Activated naive CD8-positive, alpha-beta T cell treated with anti-CD3 and anti-CD28 coated beads for 36 hours (primary cell): ENCODE measurements at regions not wholly inside any gene's neighbourhood (a gene's known extent, or its start where the extent isn't known, plus 50 kb on each side); places are given as distances from the start of the nearest gene placed in this dataset.

Experiments
- DNase-seq: peaks from one replicate; pipeline ENCODE4 v3.0.0; 2021
- H3K27ac Mint-ChIP-seq: one replicate; pipeline ENCODE4 v1.8.0; 2022; ENCODE audit warnings: mild to moderate bottlenecking, moderate library complexity, mixed read lengths
- H3K27me3 Mint-ChIP-seq: one replicate; pipeline ENCODE4 v1.8.0; 2022; ENCODE audit warnings: mild to moderate bottlenecking, mixed read lengths
- H3K36me3 Mint-ChIP-seq: one replicate; pipeline ENCODE4 v1.8.0; 2021; ENCODE audit warnings: mild to moderate bottlenecking, mixed read lengths
- H3K4me1 Mint-ChIP-seq: one replicate; pipeline ENCODE4 v1.8.0; 2021; ENCODE audit warnings: mixed read lengths
- H3K4me3 Mint-ChIP-seq: one replicate; pipeline ENCODE4 v1.8.0; 2022; ENCODE audit warnings: mild to moderate bottlenecking, moderate library complexity, mixed read lengths
- H3K9me3 Mint-ChIP-seq: one replicate; pipeline ENCODE4 v1.8.0; 2022; ENCODE audit warnings: mixed read lengths

DNA sequence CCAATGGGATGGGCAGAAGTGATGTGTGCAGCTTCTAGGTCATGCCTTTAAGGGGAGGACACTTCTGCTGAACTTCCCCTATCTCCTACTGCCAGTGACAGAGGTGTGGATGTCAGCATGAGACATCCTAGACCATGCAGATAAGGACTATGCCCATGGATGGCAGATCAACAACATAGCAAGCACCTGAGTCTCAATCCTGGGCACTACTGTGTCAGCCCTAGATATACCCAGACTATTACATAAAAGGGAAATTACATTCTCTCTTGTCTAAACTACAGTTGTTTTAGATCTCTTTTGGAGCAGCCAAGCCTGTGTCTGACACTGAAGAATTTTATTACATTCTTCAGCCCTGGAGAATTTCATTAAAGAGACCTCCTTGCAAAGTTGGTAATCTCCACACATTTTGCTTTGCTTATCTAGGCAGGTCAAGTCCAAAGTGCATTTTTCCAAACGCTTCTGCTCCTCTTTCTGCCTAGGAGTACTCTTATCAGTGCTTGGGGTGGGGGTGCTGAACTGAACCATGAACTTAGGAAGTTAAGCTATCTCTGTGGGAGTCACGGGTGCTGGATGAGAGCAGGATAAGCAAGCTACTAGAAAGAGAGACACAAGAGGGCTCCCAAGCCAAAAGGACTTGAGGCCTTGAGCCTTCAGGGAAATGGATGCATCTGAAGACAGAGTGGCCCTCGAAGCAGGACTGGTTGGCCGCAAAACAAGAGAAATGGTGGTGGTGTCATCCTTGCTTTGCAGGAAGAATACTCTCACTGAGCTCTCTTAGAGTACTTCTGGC, 95.2 kb upstream of the SPRED2 start:
- Mint-ChIP-seq H3K9me3 (peaks cover 2% of the 10 kb centered on the region), H3K27ac (no peak overlapping the region), H3K4me1 (no peaks in the 10 kb centered on the region), H3K27me3 (peaks cover 8% of the 10 kb centered on the region), H3K4me3 (no peak overlapping the region), H3K36me3 (no peaks in the 10 kb centered on the region)
- DNase-seq = no peak

DNA sequence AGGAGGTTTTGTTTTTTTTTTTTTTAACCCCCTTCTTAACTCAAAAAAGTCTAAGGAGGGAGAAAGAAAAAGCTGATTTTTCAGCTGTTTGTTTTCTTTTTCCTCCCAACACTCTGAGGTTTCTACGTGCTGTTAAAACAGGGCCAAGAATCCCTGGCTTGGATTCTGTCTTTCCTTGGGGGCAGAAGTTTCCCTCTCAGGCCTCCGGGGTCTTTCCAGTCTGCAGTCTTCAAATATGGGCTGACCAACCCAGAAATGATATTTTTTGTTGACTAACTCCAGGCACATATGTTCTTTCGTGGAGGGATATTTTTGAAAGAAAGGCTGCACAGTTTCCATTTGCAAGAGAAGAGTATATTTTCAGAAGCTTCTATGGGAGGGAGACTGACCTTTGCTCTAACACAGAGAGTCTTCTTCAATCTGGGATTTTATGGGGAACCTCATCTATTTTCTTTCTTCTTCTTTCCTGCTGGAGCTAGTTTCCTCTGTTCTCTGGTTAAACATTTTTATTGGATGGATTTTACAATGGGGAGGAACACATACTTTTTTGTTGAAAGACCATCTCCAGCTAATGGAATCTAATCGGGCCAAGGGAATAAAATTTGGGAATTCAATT, 93.3 kb upstream of the SPRED2 start:
- no peak for DNase-seq
- H3K4me3 Mint-ChIP-seq = no peak overlapping the region
- H3K4me1 Mint-ChIP-seq = no peaks in the 10 kb centered on the region
- H3K9me3 Mint-ChIP-seq = peaks cover 2% of the 10 kb centered on the region
- peaks cover 8% of the 10 kb centered on the region for H3K27me3 Mint-ChIP-seq
- no peak overlapping the region for H3K27ac Mint-ChIP-seq
- H3K36me3 Mint-ChIP-seq = no peaks in the 10 kb centered on the region

DNA sequence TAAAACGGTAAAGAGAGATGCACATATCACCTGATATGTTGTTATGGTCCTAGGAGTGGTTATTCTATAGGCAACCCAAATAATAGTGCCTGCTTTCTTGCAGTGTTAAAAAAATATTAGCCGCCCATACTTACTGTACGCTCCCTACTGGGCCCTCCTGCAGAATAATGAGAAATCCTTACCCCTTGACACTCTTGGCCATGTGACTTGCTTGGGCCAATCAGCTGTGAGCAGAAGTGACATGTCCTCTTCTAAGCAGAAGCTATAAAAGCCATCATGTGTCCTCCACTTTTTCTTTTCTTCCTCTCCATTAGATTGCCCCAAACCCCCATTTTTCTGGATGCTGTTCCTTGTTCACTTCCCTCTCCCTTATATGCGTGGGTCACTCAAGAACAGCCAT, 90.5 kb upstream of the SPRED2 start:
- no peak for DNase-seq
- H3K4me1 Mint-ChIP-seq = no peaks in the 10 kb centered on the region
- H3K27ac Mint-ChIP-seq = no peak overlapping the region
- no peak overlapping the region for H3K4me3 Mint-ChIP-seq
- H3K36me3 Mint-ChIP-seq = no peaks in the 10 kb centered on the region
- peaks cover 7% of the 10 kb centered on the region for H3K9me3 Mint-ChIP-seq
- peaks cover 3% of the 10 kb centered on the region for H3K27me3 Mint-ChIP-seq

DNA sequence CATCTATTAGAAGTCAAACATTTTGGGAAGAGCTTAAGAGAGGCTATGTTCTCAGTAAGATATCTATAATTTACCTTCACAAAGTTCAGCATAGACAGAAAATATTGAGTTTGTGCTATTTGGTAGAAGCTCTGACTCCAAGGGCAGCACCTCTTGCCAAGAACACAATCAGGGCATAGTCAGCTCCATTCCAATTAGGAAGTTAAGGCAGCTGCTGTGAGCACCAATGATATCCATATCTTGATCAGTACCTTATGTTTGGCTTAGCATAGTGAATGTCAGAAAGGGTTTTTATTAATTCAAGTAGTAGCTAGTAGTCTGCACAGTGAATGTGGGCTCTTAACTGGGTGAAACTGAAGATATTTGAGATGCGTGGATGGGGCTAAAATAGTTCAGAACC, 86.4 kb upstream of the SPRED2 start:
- Mint-ChIP-seq H3K36me3 (no peaks in the 10 kb centered on the region), H3K9me3 (peaks cover 6% of the 10 kb centered on the region), H3K4me1 (no peaks in the 10 kb centered on the region), H3K27ac (no peak overlapping the region), H3K27me3 (no peaks in the 10 kb centered on the region), H3K4me3 (no peak overlapping the region)
- no peak for DNase-seq

DNA sequence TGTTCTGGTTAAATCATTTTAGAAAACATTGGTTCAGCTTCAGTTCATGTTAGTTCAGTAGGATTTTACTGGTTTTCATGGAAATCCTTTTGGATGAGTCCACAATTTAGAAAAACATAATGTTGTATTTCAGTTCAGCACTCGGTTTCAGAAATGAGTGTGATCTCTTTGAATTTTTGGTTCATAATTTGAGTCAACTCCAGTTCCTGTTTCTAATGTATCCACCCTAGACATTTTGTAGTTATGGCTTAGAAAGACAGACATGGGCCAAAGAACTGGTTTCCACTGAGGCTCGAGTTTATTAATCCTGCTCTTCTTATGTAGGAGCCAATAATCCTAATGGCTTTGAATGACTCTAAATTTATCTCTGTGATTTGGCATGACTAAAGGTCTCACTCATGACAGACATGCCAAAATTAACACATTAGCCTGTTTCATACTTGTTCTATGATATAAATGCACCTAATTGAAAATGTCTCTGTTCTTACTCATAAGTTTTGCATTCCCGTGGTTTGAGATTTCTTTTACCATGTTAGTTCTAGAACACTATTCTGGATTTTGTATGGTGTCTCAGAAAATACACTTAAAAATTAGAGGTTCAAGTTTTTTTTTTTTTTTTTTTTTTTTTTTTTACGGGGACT, 82.3 kb upstream of the SPRED2 start:
- no peak for DNase-seq
- peaks cover 4% of the 10 kb centered on the region for H3K27me3 Mint-ChIP-seq
- no peak overlapping the region for H3K4me3 Mint-ChIP-seq
- H3K4me1 Mint-ChIP-seq = no peaks in the 10 kb centered on the region
- no peaks in the 10 kb centered on the region for H3K9me3 Mint-ChIP-seq
- H3K27ac Mint-ChIP-seq = no peak overlapping the region
- no peaks in the 10 kb centered on the region for H3K36me3 Mint-ChIP-seq

DNA sequence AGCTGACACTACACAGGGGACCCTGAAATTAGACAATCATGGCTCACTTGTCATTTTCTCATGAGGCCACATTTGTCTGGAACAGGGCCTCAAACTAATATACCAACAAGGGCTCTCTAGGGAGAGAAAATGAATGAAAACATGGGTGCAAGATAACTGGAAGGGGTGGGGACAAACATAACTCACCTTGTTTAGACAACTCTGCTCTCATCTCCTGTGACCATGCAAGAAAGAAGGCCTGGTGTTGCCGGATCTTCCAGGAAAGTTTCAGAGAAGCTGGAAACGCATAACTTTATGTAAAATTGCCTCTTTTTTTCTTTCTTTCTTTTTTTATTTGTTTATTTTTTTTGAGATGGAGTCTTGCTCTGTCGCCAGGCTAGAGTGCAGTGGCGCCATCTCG, 80.4 kb upstream of the SPRED2 start:
- no peak for DNase-seq
- H3K27me3 Mint-ChIP-seq = peaks cover 4% of the 10 kb centered on the region
- H3K36me3 Mint-ChIP-seq = peaks cover 2% of the 10 kb centered on the region

DNA sequence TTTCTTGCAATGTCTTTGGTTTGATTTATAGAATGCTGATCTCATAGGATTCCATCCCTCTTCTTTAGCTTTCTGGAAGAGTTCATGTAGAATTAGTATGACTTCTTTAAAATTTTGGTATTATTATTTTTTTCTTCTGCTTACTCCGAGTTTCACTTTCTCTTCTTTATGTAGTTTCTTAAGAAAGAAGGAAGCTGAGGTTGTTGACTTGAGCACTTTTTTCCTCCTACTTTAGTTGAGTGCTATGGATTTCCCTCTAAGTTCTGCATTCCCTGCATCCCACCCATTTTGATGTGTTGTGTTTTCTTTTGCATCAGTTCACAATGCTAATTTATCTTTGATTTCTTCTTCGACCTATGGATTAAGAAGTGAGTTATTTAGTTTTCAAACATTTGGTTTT, 78.9 kb upstream of the SPRED2 start:
- H3K27ac Mint-ChIP-seq = no peak overlapping the region
- no peak overlapping the region for H3K4me3 Mint-ChIP-seq
- peaks cover 2% of the 10 kb centered on the region for H3K36me3 Mint-ChIP-seq
- H3K9me3 Mint-ChIP-seq = no peaks in the 10 kb centered on the region
- no peaks in the 10 kb centered on the region for H3K4me1 Mint-ChIP-seq
- no peak for DNase-seq
- peaks cover 4% of the 10 kb centered on the region for H3K27me3 Mint-ChIP-seq

More for the DNA sequence above, 80.4 kb upstream of the SPRED2 start:
- Mint-ChIP-seq H3K9me3 (no peaks in the 10 kb centered on the region), H3K4me1 (no peaks in the 10 kb centered on the region), H3K4me3 (no peak overlapping the region), H3K27ac (no peak overlapping the region)

DNA sequence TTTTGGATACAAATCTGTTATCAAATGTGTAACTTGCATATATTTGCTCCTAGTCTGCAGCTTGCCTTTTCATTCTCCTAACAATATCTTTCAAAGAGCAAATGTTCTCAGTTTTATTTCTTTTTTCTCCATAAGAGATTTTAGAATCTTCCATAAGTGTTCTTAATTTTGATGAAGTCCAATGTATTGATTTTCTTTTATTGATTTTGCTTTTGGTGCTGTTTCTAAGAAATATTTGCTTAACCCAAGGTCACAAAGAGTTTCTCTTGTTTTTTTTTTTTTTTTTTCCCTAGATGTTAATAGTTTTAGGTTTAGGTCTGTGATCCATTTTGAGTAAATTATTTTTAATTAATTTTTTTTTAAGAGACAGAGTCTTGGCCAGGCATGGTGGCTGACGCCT, 75.8 kb upstream of the SPRED2 start:
- Mint-ChIP-seq H3K27me3 (peaks cover under 1% of the 10 kb centered on the region), H3K4me1 (no peaks in the 10 kb centered on the region), H3K9me3 (no peaks in the 10 kb centered on the region), H3K36me3 (peaks cover 2% of the 10 kb centered on the region), H3K4me3 (no peak overlapping the region), H3K27ac (no peak overlapping the region)
- DNase-seq = no peak

DNA sequence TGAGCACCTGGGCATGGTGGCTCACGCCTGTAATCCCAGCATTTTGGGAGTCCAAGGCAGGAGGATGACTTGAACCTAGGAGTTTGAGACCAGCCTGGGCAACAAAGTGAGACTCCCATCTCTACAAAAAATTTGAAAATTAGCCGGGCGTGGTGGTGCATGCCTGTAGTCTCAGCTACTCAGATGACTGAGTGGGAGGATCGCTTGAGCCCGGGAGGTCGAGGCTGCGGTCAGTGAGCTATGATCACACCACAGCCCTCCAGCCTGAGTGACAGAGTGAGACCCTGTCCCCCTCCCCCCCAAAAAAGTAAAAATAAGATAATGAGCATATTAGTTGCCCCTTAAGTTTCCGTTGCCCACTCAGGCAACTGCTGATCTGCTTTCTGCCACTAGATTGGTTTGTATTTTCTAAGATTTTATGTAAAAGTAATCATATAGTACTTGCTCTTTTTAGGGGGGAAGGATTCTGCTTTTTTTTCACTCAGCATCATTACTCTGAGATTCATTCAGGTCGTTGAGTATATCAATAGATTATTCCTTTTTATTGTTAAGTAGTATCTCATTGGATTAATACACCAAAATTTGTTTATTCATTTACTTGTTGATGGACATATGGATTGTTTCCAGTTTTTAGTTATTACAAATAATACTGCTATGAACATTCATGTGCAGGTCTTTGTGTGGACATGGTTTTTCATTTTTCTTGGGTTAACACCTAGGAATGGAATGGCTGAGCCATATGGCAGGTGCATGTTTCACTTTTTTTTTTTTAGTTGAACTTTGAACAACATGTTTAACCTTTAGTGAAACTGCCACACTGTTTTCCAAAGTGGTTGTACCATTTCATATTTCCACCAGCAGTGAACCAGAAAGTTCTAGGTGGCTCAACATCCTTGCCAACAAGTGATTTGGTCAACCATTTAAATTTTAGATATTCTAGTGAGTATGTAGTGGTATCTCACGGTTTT, 75.0 kb upstream of the SPRED2 start:
- H3K4me3 Mint-ChIP-seq = no peak overlapping the region
- no peak overlapping the region for H3K27ac Mint-ChIP-seq
- H3K9me3 Mint-ChIP-seq = no peaks in the 10 kb centered on the region
- H3K4me1 Mint-ChIP-seq = no peaks in the 10 kb centered on the region
- peaks cover 2% of the 10 kb centered on the region for H3K36me3 Mint-ChIP-seq
- no peaks in the 10 kb centered on the region for H3K27me3 Mint-ChIP-seq
- no peak for DNase-seq

DNA sequence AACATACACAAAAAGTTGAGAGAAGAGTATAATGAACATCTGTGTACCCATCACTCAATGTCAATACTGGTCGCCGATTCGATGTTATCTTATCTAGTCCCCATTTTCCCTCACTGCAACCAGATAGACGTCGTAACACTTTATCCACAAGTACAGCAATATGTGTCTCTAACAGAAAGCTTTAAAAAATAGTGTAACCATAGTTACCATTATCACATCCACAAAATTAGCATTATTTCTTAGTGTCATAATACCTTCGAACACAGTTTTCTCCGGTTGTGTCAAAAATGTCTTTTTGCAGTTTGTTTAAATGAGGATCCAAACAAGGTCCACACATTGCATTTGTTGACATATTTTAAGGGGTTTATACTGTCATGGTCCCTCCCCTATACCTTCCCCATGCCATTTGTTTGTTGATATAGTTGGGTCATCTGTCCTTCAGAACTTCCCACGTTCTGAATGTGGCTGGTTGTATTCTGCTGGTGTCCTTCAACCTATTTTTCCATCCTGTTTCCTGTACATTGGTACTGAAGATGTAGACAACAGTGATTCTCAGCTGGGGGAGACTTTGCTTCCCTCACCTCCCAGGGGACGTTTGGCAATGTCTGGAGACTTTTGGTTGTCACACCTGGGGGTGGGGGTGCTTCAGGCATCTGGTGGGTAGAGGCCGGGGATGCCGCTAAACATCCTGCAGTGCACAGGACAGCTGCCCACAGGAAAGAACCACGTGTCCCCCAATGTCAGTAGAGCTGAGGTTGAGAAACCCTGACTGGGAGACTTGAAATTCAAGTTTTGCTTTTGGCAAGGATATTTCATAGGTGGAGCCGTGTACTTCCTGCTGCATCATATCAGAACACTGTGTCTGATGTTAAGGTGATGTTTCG, 72.7 kb upstream of the SPRED2 start:
- peaks cover 2% of the 10 kb centered on the region for H3K36me3 Mint-ChIP-seq
- no peaks in the 10 kb centered on the region for H3K9me3 Mint-ChIP-seq
- no peaks in the 10 kb centered on the region for H3K4me1 Mint-ChIP-seq
- H3K27ac Mint-ChIP-seq = no peak overlapping the region
- H3K4me3 Mint-ChIP-seq = no peak overlapping the region
- DNase-seq = no peak
- no peaks in the 10 kb centered on the region for H3K27me3 Mint-ChIP-seq

DNA sequence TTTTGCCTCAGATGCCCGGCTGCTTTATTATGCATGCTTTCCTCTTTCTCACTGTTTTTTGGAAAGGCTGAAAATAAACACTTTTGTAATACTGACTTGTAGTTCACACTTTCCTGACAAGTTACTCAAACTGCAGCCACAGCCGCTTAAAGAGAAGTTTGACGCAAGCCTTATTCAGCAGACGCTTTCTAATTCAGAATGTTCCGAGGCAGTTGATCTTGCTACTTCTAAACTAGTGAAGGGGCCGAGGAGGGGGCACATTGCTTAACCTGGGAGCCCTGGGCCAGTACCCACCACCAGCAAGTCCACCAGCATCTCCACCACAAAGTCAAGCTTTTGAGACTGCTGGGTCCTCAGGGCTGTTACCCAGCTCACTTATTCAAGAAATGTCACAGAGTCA, 71.8 kb upstream of the SPRED2 start:
- no peak for DNase-seq
- Mint-ChIP-seq H3K27me3 (no peaks in the 10 kb centered on the region), H3K4me3 (no peak overlapping the region), H3K27ac (no peak overlapping the region), H3K36me3 (peaks cover 2% of the 10 kb centered on the region), H3K9me3 (no peaks in the 10 kb centered on the region), H3K4me1 (no peaks in the 10 kb centered on the region)

DNA sequence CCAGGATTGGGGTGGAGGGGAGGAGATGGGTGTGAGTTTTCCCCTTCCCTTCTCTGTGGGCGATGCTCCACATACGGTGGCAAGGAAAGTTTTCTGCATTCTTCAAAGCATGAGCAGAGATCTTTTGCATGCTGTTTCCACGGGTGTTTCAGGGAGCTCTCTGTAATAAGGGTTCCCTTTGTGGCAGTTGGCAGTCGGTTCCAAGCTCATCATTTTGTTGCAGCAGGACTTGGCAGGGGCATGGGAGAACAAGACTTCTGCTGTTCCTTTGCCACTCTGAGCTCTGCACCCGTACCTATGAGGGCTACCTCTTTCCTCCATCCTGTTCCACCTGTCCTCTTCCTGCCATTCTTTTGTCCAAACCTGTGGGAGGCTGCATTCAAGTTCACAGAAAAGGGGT, 71.3 kb upstream of the SPRED2 start:
- H3K27ac Mint-ChIP-seq = no peak overlapping the region
- no peaks in the 10 kb centered on the region for H3K9me3 Mint-ChIP-seq
- H3K27me3 Mint-ChIP-seq = no peaks in the 10 kb centered on the region
- no peak for DNase-seq
- no peaks in the 10 kb centered on the region for H3K4me1 Mint-ChIP-seq
- H3K4me3 Mint-ChIP-seq = no peak overlapping the region
- peaks cover 2% of the 10 kb centered on the region for H3K36me3 Mint-ChIP-seq

DNA sequence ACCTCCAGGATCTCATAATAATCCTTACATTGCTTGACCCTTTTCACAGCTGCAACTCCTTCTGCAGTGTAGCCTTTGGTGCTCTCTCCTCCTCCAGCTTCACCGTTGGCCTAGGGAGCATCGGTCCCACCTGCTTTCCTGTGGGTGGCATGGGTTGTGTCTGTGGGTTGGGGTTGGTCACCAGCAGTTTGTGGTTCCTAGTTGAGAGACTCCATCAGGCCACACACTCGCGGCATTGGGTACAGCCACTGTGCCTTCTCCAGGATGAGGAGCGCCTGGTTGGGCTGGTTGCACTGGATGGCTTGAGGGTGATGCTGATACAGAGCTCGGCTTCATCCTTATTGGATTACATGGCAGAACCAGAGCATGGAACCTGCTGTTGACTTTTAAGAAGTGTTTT, 69.4 kb upstream of the SPRED2 start:
- Mint-ChIP-seq H3K9me3 (no peaks in the 10 kb centered on the region), H3K4me3 (no peak overlapping the region), H3K27me3 (no peaks in the 10 kb centered on the region), H3K4me1 (no peaks in the 10 kb centered on the region), H3K36me3 (no peaks in the 10 kb centered on the region), H3K27ac (no peak overlapping the region)
- no peak for DNase-seq

DNA sequence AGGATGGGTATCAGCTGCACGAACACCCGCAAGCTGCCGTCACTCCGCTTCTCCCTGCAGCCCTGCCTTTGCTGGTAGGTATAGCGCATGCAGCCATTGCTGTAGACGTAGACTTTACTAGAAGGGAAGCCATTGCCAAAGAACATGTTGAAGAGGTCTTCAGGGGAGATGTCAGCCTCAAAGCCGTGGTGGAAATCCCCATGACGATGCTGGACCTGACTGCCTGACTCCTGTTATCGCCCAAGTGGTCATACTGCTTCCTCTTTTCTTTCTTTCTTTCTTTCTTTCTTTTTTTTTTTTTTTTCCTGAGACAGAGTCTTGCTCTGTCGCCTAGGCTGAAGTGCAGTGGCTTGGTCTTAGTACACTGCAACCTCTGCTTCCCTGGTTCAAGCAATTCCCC, 68.7 kb upstream of the SPRED2 start:
- Mint-ChIP-seq H3K36me3 (no peaks in the 10 kb centered on the region), H3K27ac (no peak overlapping the region), H3K4me1 (no peaks in the 10 kb centered on the region), H3K4me3 (no peak overlapping the region), H3K9me3 (no peaks in the 10 kb centered on the region), H3K27me3 (no peaks in the 10 kb centered on the region)
- no peak for DNase-seq
